ENCODE measurements at regions not wholly inside any gene's neighbourhood (a gene's known extent, or its start where the extent isn't known, plus 50 kb on each side); places are given as distances from the start of the nearest gene placed in this dataset.

- Histone ChIP-seq H2BK12ac (ENCODE audit: low read length in 2 of 2) (no peak overlapping the region), H3K14ac (ENCODE audit: low read length in 2 of 2) (no peak overlapping the region), H3K36me3 (ENCODE audit: control insufficient read depth in 1 of 2, insufficient read depth in 2 of 2, low read depth in 1 of 2, low read length in 2 of 2) (no peaks in the 10 kb centered on the region), H2AK5ac (ENCODE audit: low read length, severe bottlenecking) (no peak overlapping the region), H3K4ac (ENCODE audit: low read depth in 1 of 2, low read length in 2 of 2) (no peak overlapping the region), H3K9ac (ENCODE audit: low read length) (no peak overlapping the region), H2AFZ (ENCODE audit: low read depth, low read length) (no peak overlapping the region), H3K18ac (ENCODE audit: low read depth in 1 of 2, low read length in 2 of 2) (no peak overlapping the region), H4K8ac (ENCODE audit: low read length) (no peak overlapping the region), H3K9me3 (ENCODE audit: control insufficient read depth, low read length) (no peaks in the 10 kb centered on the region), H3K4me2 (ENCODE audit: low read length, poor library complexity, severe bottlenecking) (no peak overlapping the region), H3K27ac (ENCODE audit: low read length, poor library complexity, severe bottlenecking) (no peak overlapping the region), H3K23ac (ENCODE audit: low read length in 2 of 2) (no peak overlapping the region), H3K27me3 (ENCODE audit: control insufficient read depth in 1 of 2, insufficient read depth in 1 of 2, low read length in 2 of 2) (peaks cover 4 to 19% of the 10 kb centered on the region in 2 experiments), H3K79me1 (replicated peaks; ENCODE audit: low read length, poor library complexity, severe bottlenecking) (no peaks in the 10 kb centered on the region), H2BK5ac (ENCODE audit: low read depth, low read length, poor library complexity, severe bottlenecking) (no peak overlapping the region), H2BK15ac (ENCODE audit: low read depth, poor library complexity, severe bottlenecking) (no peak overlapping the region), H3K4me1 (ENCODE audit: control insufficient read depth, insufficient read depth, low read depth, low read length) (no peaks in the 10 kb centered on the region), H4K91ac (ENCODE audit: low read length) (no peak overlapping the region), H2BK120ac (ENCODE audit: low read depth, low read length) (no peak overlapping the region), H3K4me3 (ENCODE audit: insufficient read depth in 1 of 2, low read depth in 1 of 2, low read length in 2 of 2) (no peak overlapping the region)
- no peak for DNase-seq
- WGBS, result 95% methylated on average over 4 of the region's 5 CpGs
These were observed 166.3 kb upstream of the FSTL4 start for GRCh38 chr5:133778636-133779035.

GRCh38 chr5:133777951-133778350 is 165.6 kb upstream of the FSTL4 start:
- Histone ChIP-seq H2AFZ (ENCODE audit: low read depth, low read length) (no peak overlapping the region), H2BK120ac (ENCODE audit: low read depth, low read length) (no peak overlapping the region), H3K79me1 (replicated peaks; ENCODE audit: low read length, poor library complexity, severe bottlenecking) (no peaks in the 10 kb centered on the region), H4K8ac (ENCODE audit: low read length) (no peak overlapping the region), H3K27ac (ENCODE audit: low read length, poor library complexity, severe bottlenecking) (no peak overlapping the region), H3K36me3 (ENCODE audit: control insufficient read depth in 1 of 2, insufficient read depth in 2 of 2, low read depth in 1 of 2, low read length in 2 of 2) (no peaks in the 10 kb centered on the region), H3K4me2 (ENCODE audit: low read length, poor library complexity, severe bottlenecking) (no peak overlapping the region), H2BK12ac (ENCODE audit: low read length in 2 of 2) (no peak overlapping the region), H2AK5ac (ENCODE audit: low read length, severe bottlenecking) (no peak overlapping the region), H2BK15ac (ENCODE audit: low read depth, poor library complexity, severe bottlenecking) (no peak overlapping the region), H3K14ac (ENCODE audit: low read length in 2 of 2) (no peak overlapping the region), H3K23ac (ENCODE audit: low read length in 2 of 2) (no peak overlapping the region), H4K91ac (ENCODE audit: low read length) (no peak overlapping the region), H3K27me3 (ENCODE audit: control insufficient read depth in 1 of 2, insufficient read depth in 1 of 2, low read length in 2 of 2) (peaks cover 0 to 23% of the 10 kb centered on the region in 2 experiments), H3K9me3 (ENCODE audit: control insufficient read depth, low read length) (no peaks in the 10 kb centered on the region), H2BK5ac (ENCODE audit: low read depth, low read length, poor library complexity, severe bottlenecking) (no peak overlapping the region), H3K18ac (ENCODE audit: low read depth in 1 of 2, low read length in 2 of 2) (no peak overlapping the region), H3K9ac (ENCODE audit: low read length) (no peak overlapping the region), H3K4ac (ENCODE audit: low read depth in 1 of 2, low read length in 2 of 2) (no peak overlapping the region), H3K4me1 (ENCODE audit: control insufficient read depth, insufficient read depth, low read depth, low read length) (no peaks in the 10 kb centered on the region), H3K4me3 (ENCODE audit: insufficient read depth in 1 of 2, low read depth in 1 of 2, low read length in 2 of 2) (no peak overlapping the region)
- DNase-seq, result no peak
- WGBS, result 36% methylated on average over 2 of the region's 3 CpGs

GRCh38 chr5:133775584-133776304 is 163.4 kb upstream of the FSTL4 start:
- Histone ChIP-seq H3K9me3 (ENCODE audit: control insufficient read depth, low read length) (peaks cover 3% of the 10 kb centered on the region), H3K79me1 (replicated peaks; ENCODE audit: low read length, poor library complexity, severe bottlenecking) (no peaks in the 10 kb centered on the region), H3K36me3 (ENCODE audit: control insufficient read depth in 1 of 2, insufficient read depth in 2 of 2, low read depth in 1 of 2, low read length in 2 of 2) (no peaks in the 10 kb centered on the region), H2BK12ac (ENCODE audit: low read length in 2 of 2) (no peak overlapping the region), H3K4me2 (ENCODE audit: low read length, poor library complexity, severe bottlenecking) (no peak overlapping the region), H2BK15ac (ENCODE audit: low read depth, poor library complexity, severe bottlenecking) (no peak overlapping the region), H4K91ac (ENCODE audit: low read length) (no peak overlapping the region), H2BK5ac (ENCODE audit: low read depth, low read length, poor library complexity, severe bottlenecking) (no peak overlapping the region), H3K18ac (ENCODE audit: low read depth in 1 of 2, low read length in 2 of 2) (no peak overlapping the region), H3K14ac (ENCODE audit: low read length in 2 of 2) (no peak overlapping the region), H4K8ac (ENCODE audit: low read length) (no peak overlapping the region), H2AK5ac (ENCODE audit: low read length, severe bottlenecking) (no peak overlapping the region), H2AFZ (ENCODE audit: low read depth, low read length) (no peak overlapping the region), H3K27me3 (ENCODE audit: control insufficient read depth in 1 of 2, insufficient read depth in 1 of 2, low read length in 2 of 2) (peaks cover 0 to 19% of the 10 kb centered on the region in 2 experiments), H3K4me3 (ENCODE audit: insufficient read depth in 1 of 2, low read depth in 1 of 2, low read length in 2 of 2) (no peak overlapping the region), H3K27ac (ENCODE audit: low read length, poor library complexity, severe bottlenecking) (no peak overlapping the region), H3K23ac (ENCODE audit: low read length in 2 of 2) (no peak overlapping the region), H2BK120ac (ENCODE audit: low read depth, low read length) (no peak overlapping the region), H3K4me1 (ENCODE audit: control insufficient read depth, insufficient read depth, low read depth, low read length) (no peaks in the 10 kb centered on the region), H3K9ac (ENCODE audit: low read length) (no peak overlapping the region), H3K4ac (ENCODE audit: low read depth in 1 of 2, low read length in 2 of 2) (no peak overlapping the region)
- DNase-seq, result no peak
- no CpG with 5 or more reads among the region's 2 CpGs for WGBS

- Histone ChIP-seq H3K4me2 (ENCODE audit: low read length, poor library complexity, severe bottlenecking) (no peak overlapping the region), H3K9me3 (ENCODE audit: control insufficient read depth, low read length) (peaks cover 3% of the 10 kb centered on the region), H2BK5ac (ENCODE audit: low read depth, low read length, poor library complexity, severe bottlenecking) (no peak overlapping the region), H2BK12ac (ENCODE audit: low read length in 2 of 2) (no peak overlapping the region), H3K18ac (ENCODE audit: low read depth in 1 of 2, low read length in 2 of 2) (no peak overlapping the region), H2AK5ac (ENCODE audit: low read length, severe bottlenecking) (no peak overlapping the region), H3K27ac (ENCODE audit: low read length, poor library complexity, severe bottlenecking) (no peak overlapping the region), H4K8ac (ENCODE audit: low read length) (no peak overlapping the region), H3K4me3 (ENCODE audit: insufficient read depth in 1 of 2, low read depth in 1 of 2, low read length in 2 of 2) (no peak overlapping the region), H3K27me3 (ENCODE audit: control insufficient read depth in 1 of 2, insufficient read depth in 1 of 2, low read length in 2 of 2) (peaks cover 6 to 19% of the 10 kb centered on the region in 2 experiments), H4K91ac (ENCODE audit: low read length) (no peak overlapping the region), H3K4ac (ENCODE audit: low read depth in 1 of 2, low read length in 2 of 2) (no peak overlapping the region), H3K79me1 (replicated peaks; ENCODE audit: low read length, poor library complexity, severe bottlenecking) (no peaks in the 10 kb centered on the region), H2BK15ac (ENCODE audit: low read depth, poor library complexity, severe bottlenecking) (no peak overlapping the region), H3K23ac (ENCODE audit: low read length in 2 of 2) (no peak overlapping the region), H2BK120ac (ENCODE audit: low read depth, low read length) (no peak overlapping the region), H3K14ac (ENCODE audit: low read length in 2 of 2) (no peak overlapping the region), H3K36me3 (ENCODE audit: control insufficient read depth in 1 of 2, insufficient read depth in 2 of 2, low read depth in 1 of 2, low read length in 2 of 2) (no peaks in the 10 kb centered on the region), H2AFZ (ENCODE audit: low read depth, low read length) (no peak overlapping the region), H3K4me1 (ENCODE audit: control insufficient read depth, insufficient read depth, low read depth, low read length) (no peaks in the 10 kb centered on the region), H3K9ac (ENCODE audit: low read length) (no peak overlapping the region)
- no peak for DNase-seq
- WGBS, result 84% methylated on average over 8 of the region's 8 CpGs
These were observed 161.2 kb upstream of the FSTL4 start for GRCh38 chr5:133773247-133774202.
